SK-MEL-5 (cell line): ENCODE measurements at regions not wholly inside any gene's neighbourhood (a gene's known extent, or its start where the extent isn't known, plus 50 kb on each side); places are given as distances from the start of the nearest gene placed in this dataset.
A peak's percentile ranks its signal among the peaks of the same experiment; 100 is the strongest.

Experiments used
- DNase-seq: peaks from one replicate; pipeline ENCODE4 v3.0.0-alpha.2; 2016; ENCODE audit warnings: low read depth, low spot score
- in situ Hi-C: cut with HindIII; loops from 2 replicates; pipeline ENCODE4 v1.10.0; 2016; ENCODE audit warnings: low sequenced_read_pairs, high pct_unique_total_duplicates, low pct_unique_long_range_greater_than_20kb

DNA sequence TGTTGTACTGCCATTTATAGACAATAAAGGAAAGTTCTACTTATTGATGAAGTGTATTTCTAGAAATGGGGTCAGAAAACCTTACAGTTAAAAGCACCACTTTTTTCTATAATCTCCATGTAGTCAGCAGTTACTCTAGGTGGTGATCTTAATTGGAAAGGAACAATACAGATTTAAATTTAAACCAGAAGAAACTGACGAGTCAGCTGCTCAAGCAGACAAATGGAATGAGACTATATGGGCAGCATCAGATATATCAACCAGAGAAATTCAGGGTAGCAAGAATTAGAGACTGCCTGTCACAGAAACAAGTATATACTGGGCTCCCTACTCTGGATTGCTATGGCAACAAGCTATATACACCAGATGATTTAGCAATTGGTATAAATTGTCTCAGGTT lies 99.6 kb upstream of the SCG2 start:
- in situ Hi-C loops: no loop called here
- DNase-seq: no peak

DNA sequence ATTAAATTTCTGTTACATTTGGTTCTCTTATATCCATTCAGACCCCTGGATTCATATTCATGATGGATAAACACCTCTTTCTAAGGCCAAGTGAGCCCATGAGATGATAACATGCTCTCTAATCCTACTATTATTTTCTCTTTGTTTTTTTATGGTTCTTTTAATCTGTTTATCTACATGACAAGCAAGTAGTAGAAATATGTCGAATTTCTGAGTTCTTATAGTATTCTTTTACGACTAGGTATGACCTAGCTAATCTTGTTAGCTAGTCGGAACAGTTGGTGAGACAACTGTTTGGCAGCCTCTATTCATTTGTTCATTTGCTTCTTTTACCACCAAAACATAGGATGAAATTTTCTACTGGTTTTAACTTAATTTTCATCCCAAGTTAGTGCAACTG lies 98.1 kb upstream of the SCG2 start:
- in situ Hi-C loops: no loop called here
- DNase-seq: no peak

DNA sequence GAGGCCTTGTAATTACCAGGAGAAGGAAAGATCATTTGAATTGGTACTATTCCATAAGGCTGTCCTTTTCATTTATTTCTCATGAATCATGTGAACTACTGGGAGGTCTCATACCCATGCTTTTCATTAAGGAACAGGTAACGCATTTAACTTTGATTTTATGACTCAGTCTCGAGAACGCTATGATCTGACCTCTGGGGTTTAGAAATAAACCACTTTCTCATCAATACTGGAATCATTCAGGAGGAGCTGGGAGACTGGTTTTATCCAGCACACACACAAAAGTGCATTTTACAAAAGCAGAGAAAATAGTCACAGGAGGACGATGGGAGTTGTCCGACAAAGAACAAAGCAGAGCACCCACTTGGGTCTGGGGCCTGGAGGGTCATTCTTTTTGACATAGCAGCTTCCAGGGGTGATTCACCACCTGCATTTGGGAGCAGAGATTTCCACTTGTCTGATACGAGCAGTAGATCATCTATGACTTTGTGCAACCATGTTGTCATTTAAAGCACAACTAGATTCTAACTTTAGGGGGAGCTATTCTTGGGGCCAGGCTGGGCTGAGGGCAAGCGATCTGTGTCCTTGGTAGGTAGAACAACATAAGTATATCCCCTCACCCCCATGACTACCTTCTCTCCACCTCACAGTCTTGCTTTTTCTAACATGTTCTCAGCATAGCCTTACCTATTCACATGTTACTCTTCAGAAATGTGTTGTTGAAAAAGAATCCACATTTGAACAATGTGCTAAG lies 95.9 kb upstream of the SCG2 start:
- in situ Hi-C loops: no loop called here

DNA sequence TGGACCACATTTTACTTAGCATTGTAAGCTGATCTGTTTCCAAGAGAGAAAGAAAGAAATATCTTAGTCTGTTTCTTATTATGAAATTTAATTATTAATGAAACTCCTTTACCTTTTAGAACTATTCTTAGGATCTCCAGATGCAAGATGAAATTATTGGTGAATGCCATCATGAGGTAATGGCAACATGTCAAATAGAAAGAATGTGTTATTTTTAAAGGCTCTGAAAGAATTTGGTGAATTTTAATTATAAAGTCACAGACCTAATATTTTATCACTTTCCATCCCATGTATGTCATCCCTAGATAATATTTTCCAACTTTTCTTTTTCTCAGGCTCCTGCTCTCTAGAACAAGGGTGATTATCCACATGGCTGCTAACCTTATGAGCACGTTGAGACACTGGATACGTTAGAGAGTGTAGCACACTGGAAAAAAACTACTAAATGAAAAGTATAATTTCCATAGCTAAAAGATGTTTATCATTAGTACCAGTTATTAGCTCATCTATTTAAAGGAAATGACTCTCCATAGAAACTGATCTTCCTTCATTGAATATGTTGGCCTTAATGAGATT lies 95.2 kb upstream of the SCG2 start:
- in situ Hi-C loops: no loop called here
- DNase-seq: no peak

More for the DNA sequence above, 95.9 kb upstream of the SCG2 start:
- no peak for DNase-seq

DNA sequence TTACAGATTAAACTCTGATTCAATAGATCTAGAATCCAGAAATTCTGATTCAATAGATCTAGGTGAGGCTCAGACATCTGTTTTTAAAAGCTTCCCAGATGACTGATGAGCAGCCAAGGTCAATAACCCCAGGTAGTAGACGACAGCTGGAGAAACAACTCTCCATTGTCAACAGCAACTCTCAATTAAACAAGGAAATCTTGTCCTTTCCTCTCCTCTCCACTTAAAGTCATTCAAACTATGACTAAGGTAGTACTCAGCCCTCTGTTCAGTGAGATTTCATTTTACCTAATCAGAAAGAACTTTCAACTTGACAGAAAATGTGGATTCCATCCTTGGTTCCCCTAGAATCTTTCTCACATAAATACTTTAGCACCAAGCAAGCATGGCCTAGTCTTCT lies 94.6 kb upstream of the SCG2 start:
- in situ Hi-C loops: no loop called here
- DNase-seq: peak; percentile 35

DNA sequence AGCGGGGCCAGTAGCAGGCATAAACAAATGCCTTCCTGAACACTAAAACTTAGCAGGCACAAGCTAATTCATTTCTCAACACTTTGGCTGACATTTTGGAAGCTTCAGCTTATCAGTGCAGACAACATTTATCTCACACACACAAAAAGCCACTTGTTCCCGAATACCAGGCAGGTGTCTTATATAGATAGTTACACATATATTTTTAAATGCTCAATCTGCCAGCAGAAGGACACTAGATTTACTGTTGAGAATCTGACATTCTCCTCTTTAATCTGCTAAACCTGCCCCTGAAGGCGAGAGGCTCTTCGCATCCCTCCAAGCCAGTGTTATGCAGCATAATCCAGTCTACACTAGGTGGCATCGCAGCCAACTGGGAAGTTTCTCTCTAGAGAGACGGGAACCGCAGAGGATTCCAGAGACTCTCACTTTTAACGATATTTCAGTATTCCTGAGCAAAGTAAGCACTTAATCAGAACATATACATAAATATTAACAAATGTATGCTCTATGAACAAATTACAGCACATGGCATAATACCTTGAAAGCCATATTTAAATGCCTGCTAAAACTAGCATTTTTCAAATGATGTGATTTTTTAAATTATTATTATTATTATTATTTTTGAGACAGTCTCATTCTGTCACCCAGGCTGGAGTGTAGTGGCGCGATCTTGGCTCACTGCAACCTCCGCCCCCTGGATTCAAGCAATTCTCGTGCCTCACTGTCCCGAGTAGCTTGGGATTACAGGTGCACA lies 90.2 kb upstream of the SCG2 start:
- in situ Hi-C loops: no loop called here
- DNase-seq: peak; percentile 83

DNA sequence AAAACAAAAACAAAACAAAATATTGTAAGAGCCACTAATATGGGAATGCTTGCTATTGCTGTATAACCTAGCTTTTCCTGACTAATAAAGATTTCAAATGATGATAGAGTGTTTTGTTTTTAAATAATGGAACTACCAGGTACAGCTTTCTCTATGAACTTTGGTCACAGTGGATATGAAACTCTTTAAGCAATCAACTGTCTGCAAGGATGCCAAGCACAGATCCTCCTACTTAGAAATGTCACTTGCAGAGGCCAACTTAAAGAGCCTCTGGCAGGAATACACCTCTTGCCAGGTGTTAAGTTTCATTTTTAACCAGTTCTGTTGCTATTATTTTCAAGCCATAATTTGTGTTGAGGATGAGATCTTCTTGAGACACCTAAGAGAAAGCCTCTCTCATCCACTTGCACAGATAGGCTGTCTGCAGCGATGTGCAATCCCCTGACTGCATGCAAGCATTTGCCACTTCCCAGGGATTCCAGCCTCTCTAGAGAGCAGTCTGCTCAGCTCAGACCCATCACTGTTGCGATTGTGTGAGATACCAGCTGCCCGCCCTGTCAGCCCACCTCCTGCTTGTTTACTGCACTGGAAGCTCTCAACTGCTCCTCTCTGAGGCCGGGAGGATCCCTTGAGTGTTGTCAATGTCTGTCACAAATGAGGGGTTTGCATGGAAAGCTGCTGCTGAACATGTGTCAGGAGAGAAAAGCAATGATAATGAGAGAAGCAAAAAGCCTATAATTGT lies 86.1 kb upstream of the SCG2 start:
- in situ Hi-C loops: no loop called here

DNA sequence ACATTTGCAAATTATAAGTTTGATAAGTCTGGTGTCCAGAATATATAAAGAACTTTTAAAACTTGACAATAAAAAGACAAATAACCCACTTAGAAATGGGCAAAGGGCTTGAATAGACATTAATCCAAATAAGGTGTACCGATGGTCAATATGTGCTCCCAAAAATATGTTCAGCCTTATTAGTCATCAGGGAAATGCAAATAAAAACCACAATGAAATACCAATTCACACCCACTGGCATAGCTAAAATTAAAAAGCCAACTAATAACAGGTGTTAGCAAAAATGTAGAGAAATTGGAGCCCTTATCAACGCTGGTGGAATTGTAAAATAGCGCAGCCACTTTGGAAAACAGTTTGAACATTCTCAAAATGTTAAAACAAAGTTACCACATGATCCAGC lies 79.0 kb upstream of the SCG2 start:
- in situ Hi-C loops: no loop called here
- no peak for DNase-seq

More for the DNA sequence above, 86.1 kb upstream of the SCG2 start:
- no peak for DNase-seq

DNA sequence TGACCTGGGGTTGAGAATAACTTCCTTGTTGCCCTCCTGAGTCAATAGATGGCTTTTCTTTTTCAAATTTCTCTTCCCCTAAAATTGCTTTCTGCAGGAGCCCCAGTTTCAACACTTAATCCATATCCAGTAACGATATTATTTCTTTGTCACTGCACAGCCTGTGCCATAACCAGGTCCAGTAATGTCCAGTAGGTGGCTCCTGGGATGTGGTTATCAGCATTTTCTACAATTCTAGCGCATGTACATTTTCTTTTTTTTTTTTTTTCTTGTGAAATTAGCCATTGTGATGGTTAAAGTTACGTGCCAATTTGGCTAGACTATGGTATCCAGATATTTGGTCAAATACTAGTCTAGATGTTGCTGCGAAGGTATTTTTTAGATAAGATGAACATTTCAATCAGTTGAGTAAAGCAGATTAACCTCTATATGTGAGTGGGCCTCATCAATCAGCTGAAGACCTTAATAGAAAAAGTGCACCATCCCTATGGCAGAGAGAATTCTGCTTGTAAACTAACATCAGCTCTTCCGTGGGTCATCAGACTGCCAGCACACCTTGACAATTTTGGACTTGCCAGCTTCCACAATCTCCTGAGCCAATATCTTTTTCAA lies 72.9 kb upstream of the SCG2 start:
- DNase-seq: peak; percentile 76
- in situ Hi-C loops: no loop called here

DNA sequence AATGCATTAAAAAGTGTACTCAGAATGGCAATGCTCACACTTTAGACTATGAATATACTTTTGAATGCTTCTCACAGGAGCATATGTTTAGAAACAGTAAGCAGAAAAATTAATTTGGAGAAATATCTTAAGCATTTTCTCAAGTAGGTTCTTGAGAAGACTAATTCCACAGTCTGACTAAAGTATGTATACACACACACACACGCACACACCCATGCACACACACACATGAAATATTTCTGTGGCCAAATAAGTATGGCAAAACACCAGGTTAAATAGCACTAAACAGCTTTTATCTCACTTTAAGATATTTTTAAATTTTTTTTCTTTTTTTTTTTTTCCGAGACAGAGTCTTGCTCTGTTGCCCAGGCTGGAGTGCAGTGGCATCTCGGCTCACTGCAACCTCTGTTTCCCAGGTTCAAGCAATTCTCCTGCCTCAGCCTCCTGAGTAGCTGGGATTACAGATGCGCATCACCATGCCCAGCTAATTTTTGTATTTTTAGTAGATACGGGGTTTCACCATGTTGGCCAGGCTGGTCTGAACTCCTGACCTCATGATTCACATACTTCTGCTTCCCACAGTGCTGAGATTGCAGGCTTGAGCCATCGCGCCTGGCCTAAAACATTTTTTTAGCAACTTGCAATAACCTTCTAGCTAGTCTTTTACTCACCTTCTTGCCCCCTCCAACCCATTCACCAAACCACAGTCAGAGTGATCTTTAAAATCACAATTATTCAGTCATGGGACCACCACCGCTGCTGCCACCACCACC lies 67.5 kb upstream of the SCG2 start:
- in situ Hi-C loops: no loop called here

DNA sequence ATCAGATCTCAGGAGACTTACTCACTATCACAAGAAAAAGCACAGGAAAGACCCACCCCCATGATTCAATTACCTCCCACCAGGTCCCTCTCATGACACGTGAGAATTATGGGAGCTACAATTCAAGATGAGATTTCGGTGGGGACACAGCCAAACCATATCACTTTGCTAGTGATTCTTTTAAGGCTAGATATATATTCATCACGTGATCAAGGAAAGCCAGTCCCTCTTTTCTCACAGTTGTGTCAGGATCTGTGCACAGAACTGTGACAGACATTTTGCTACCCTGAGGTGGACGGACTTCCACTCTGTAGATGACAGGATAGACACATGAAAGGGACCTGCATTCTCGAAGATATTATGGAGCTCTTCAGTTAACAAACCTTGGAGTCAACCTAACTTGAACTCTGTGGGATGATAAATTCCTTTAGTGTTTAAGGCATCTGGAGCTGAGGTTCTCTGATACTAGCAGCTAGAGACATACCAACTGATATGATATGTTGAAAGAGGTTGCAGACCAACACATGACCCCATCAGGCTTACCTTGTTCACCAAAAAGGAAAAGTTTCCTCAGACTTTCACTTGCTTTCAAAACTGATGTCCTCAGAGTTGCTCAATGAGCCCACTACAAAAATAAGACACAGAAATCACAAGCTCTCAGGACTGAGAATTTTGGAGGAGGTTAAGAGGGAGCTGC lies 66.3 kb upstream of the SCG2 start:
- DNase-seq: no peak
- in situ Hi-C loops: no loop called here

More for the DNA sequence above, 67.5 kb upstream of the SCG2 start:
- no peak for DNase-seq

DNA sequence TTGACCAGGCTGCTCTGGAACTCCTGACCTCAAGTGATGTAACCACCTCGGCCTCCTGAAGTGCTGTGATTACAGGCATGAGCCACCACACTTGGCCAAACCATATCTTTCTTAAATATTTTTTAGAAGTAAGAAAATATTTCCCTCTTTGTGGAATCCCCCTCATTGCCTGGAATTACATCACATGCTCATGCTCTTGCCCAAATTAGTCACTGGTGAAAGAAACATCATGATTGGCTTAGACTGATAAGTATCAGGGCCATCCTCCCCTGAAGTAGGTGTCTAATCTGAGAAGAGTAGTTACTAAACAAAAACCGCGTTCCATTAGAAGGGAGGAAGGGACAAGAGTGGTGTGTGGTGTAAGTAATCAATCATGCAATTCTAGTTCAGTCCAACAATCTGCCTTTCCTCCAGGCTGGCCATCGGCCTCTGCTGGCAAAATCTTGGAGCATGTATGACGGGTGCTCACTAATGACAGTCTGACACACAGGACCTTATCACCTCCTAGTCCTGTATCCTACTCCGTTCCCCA lies 52.3 kb upstream of the SCG2 start:
- in situ Hi-C loops: no loop called here
- DNase-seq: no peak

DNA sequence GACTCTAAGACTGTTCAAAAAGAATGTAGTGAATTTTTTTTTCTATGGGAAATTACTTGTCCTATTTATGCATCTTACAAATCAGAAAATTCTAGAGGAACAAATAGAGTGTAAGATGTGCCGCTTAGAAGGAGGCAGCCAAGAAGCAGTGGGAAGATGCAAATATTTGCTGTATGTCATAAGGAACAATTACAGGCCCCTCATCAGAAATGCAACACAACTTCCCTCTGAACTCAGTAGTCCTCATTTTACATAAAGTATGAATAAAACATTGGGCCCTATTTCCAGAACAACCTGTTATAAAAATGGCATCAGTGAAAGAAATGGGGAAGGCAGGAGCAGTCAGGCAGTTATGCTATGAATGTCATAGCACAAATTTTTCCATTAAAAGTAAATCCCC lies 50.7 kb upstream of the SCG2 start:
- no peak for DNase-seq
- in situ Hi-C loops: no loop called here

DNA sequence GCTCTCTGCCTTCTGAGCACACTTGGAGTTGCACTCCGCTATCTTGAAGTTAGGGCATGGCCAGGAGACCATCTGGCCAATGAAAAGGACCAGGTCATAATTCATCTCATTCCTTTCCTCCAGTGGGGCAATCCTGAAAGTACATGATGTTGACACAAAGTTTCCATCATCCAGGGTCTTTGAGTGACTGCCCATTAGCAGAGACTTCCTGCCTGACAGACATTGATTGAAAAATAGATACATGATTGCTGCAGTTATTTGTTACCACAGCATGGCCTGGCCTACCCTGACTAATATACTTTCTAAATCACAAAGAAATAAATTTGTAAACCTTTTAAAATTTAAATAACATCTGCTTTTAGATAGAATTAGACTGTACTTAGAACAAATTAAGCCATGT lies 50.0 kb upstream of the SCG2 start:
- DNase-seq: no peak
- in situ Hi-C loops: no loop called here
